Pancreas (tissue), 10 donors: ENCODE measurements at regions not wholly inside any gene's neighbourhood (a gene's known extent, or its start where the extent isn't known, plus 50 kb on each side); places are given as distances from the start of the nearest gene placed in this dataset.

ENCODE experiments used
- ATAC-seq, 4 donors: fragments of 200-7000 bp; cut with Tn5 transposase; one replicate each; pipeline versions ENCODE4 v1.8.0 to v1.9.1; 2020; ENCODE audit warnings: mild to moderate bottlenecking in 4 of 4, moderate library complexity in 4 of 4
- DNase-seq, 6 donors: peaks; one replicate each; pipeline ENCODE4 v3.0.0-alpha.2; 2020
- FAIRE-seq: peaks from 2 replicates; lab custom pipeline; 2012; peaks lifted over from hg19 to GRCh38; lab: Jason Lieb, UNC
- H3K27ac ChIP-seq, 4 donors: fragments of 200-600 bp; sonication (generic); 1 replicate in 3 of 4; 2 replicates in 1 of 4; pipeline versions ENCODE4 v1.5.0 to v1.8.0; 2020
- H3K27me3 ChIP-seq, 4 donors: fragments of 200-600 bp; one replicate each; pipeline ENCODE4 v1.8.0; 2021
- H3K36me3 ChIP-seq, 3 donors: fragments of 200-600 bp; sonication (generic) in 1 of 3; one replicate each; pipeline versions ENCODE4 v1.5.0 to v1.8.0; 2020 to 2021
- H3K4me1 ChIP-seq, 3 donors: fragments of 200-600 bp; one replicate each; pipeline ENCODE4 v1.8.0; 2021
- H3K4me3 ChIP-seq, 4 donors: fragments of 200-600 bp; sonication (generic) in 2 of 4; one replicate each; pipeline versions ENCODE4 v1.5.0 to v1.8.0; 2020 to 2021
- H3K9me3 ChIP-seq, 4 donors: fragments of 200-600 bp; one replicate each; pipeline ENCODE4 v1.8.0; 2021
- WGBS, 2 donors: extraction: QIAGEN DNeasy Blood & Tissue Kit; methylation state at CpG; one replicate each; pipeline ENCODE4 v1.1.7; 2013; 5-methylcytosine and 5-hydroxymethylcytosine counted together
- intact Hi-C, 3 donors: fragments of 100-400 bp; cut with DNase I; formaldehyde crosslinking; loops; one replicate each; pipeline versions ENCODE4 v1.11.1 to v1.14.2; 2022
- TF ChIP-seq, protein P1 (sequence below), 4 donors: fragments of 200-600 bp; sonication (generic) in 3 of 4; IDR thresholded peaks; one replicate each; pipeline versions ENCODE4 v1.5.0 to v1.8.0; 2021; ENCODE audit warnings: antibody characterized with exemption in 4 of 4
- donor health status: healthy with polysubstance abuse.
- donor health status: DM: no; HTN: no; CAD: no; lungs with moderate emphysema.
- donor health status: DM: no; HTN: no; CAD: no.
- donor health status: control.
- donor health status: control.
- donor health status: Bipolar disorder and iron deficiency.
- donor health status: DM: yes; HTN: yes; CAD: no.
- donor health status: DM: no; HTN: no; CAD: no.
- donor health status: DM: no; HTN: no; CAD: no.
- donor health status: DM: yes; HTN: yes; CAD: no.

DNA sequence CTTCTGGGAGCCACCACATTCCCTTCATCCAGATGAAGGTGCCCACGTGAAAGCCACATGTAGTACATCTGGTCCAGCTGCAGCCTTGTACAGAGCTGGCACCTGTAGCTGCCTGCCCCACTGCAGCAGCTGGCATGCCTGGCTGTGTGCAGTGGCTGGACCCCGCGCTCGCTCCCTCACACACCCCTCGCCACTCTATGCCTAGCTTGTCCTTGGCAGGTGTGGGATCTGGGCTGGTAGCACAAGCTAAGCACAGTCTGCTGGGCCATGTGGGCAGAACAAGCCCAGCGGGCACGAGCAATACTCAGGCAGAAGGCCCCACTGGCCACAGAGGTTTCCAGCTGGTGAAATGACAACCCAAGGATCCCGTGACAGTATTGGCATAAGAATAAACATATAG, 163.9 kb upstream of the PRNP start:
- Histone ChIP-seq H3K27me3 (no peaks in the 10 kb centered on the region), H3K36me3 (no peaks in the 10 kb centered on the region), H3K4me3 (no peak overlapping the region), H3K9me3 (no peaks in the 10 kb centered on the region), H3K27ac (no peak overlapping the region), H3K4me1 (no peaks in the 10 kb centered on the region)
- intact Hi-C loops = no loop called here
- TF ChIP-seq, protein P1, sequence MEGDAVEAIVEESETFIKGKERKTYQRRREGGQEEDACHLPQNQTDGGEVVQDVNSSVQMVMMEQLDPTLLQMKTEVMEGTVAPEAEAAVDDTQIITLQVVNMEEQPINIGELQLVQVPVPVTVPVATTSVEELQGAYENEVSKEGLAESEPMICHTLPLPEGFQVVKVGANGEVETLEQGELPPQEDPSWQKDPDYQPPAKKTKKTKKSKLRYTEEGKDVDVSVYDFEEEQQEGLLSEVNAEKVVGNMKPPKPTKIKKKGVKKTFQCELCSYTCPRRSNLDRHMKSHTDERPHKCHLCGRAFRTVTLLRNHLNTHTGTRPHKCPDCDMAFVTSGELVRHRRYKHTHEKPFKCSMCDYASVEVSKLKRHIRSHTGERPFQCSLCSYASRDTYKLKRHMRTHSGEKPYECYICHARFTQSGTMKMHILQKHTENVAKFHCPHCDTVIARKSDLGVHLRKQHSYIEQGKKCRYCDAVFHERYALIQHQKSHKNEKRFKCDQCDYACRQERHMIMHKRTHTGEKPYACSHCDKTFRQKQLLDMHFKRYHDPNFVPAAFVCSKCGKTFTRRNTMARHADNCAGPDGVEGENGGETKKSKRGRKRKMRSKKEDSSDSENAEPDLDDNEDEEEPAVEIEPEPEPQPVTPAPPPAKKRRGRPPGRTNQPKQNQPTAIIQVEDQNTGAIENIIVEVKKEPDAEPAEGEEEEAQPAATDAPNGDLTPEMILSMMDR (IDR thresholded peaks at IDR 0.05) = no peak
- WGBS, 2 donors = 77 to 80% methylated on average over 8 of the region's 8 CpGs
- no peak for ATAC-seq
- no peak for FAIRE-seq
- DNase-seq = peak in 1 of 6 donors; percentile 37

DNA sequence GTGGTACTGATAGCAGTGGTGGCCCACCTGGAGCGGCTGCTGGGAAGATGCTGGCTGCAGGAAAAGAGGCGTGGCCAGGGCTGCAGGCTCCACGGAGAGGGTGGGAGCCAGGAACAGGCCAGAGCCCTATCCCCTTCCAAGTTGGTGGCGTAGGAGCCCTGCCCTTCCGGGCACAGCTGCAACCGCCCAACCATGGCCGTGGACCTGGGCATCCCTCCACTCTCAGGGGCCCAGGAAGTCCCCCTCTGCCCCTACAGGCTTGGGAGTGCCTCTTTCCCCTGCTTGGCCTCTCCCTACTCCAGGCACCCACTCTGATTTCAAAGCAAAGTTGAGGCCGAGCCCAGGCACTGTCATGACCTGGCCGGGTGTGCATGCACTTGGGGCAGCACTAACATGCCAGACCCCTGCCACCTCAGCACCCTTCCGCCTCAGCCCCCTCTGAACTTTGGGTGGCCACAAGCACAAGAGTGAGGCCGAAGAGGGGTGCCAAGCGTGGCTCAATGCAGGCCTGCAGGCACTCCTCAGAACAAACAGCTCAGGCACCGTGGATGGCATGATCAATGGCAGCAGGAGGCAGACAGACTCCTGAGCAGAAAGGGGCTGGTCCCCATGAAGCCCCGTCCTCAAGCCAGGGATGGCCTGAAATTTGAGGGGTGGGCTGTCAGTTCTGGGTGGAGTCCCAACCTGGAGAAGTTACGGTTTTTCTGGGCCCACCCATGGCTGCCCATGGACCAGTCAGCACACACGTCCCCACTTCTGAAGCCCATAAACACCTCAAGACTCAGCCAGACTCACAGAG, 164.9 kb upstream of the PRNP start:
- Histone ChIP-seq H3K4me3 (no peak overlapping the region), H3K36me3 (no peaks in the 10 kb centered on the region), H3K27me3 (no peaks in the 10 kb centered on the region), H3K4me1 (no peaks in the 10 kb centered on the region), H3K9me3 (no peaks in the 10 kb centered on the region), H3K27ac (no peak overlapping the region)
- TF ChIP-seq, protein P1 (IDR thresholded peaks at IDR 0.05) = no peak
- 58 to 61% methylated on average over 16 of the region's 16 CpGs for WGBS, 2 donors
- FAIRE-seq = no peak
- peak in 1 of 6 donors; percentile 30 for DNase-seq
- intact Hi-C loops = no loop called here
- ATAC-seq = no peak

DNA sequence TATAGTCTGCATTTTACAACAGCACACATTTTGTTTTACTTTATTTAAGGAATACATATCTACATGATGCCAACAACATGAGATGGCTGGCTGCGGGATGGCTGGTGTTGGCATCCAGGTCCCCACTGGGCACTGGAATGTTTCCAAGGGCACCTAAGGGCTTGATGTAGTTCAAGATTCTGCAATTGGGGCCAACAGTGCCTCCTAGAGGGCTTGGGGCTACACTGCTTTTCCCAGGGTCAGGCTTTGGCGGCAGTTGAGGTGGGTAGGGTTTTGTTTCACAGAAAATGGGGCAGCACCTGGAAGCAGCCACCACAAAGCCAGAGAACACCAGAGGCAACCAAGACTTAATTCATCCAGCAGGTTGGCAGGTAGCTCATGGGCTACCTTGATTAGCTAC, 166.7 kb upstream of the PRNP start:
- no peak overlapping the region for H3K27ac ChIP-seq
- no peak for FAIRE-seq
- no peaks in the 10 kb centered on the region for H3K27me3 ChIP-seq
- no peaks in the 10 kb centered on the region for H3K4me1 ChIP-seq
- no peak for DNase-seq
- ATAC-seq = no peak
- no peaks in the 10 kb centered on the region for H3K9me3 ChIP-seq
- TF ChIP-seq, protein P1 (IDR thresholded peaks at IDR 0.05) = no peak
- 13 to 15% methylated on average over 2 of the region's 2 CpGs for WGBS, 2 donors
- H3K4me3 ChIP-seq = no peak overlapping the region
- no peaks in the 10 kb centered on the region for H3K36me3 ChIP-seq
- intact Hi-C loops = no loop called here

DNA sequence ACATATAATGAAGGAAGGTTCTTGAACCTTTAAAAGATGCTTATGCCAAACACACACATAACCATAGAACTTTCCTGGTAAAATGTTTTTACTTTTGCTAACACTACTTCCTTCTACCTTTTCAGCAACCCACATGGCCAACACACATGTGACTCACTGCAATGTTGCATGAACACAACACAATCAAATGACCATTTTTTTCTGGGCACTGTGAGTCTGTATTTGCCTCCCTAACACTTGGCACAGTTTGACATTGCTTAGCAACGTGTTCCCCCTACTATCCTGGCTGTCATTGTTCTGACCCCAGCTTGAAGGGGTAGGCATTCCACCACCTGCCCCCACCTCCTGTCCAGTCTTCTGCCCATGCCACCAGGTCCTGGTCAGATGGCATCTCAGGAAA, 169.4 kb upstream of the PRNP start:
- Histone ChIP-seq H3K27ac (no peak overlapping the region), H3K36me3 (no peaks in the 10 kb centered on the region), H3K4me1 (no peaks in the 10 kb centered on the region), H3K9me3 (no peaks in the 10 kb centered on the region), H3K4me3 (no peak overlapping the region), H3K27me3 (no peaks in the 10 kb centered on the region)
- no peak for ATAC-seq
- WGBS, 2 donors = 19 to 25% methylated on average over 1 of the region's 1 CpG
- TF ChIP-seq, protein P1 (IDR thresholded peaks at IDR 0.05) = no peak
- no peak for FAIRE-seq
- intact Hi-C loops = no loop called here
- no peak for DNase-seq

DNA sequence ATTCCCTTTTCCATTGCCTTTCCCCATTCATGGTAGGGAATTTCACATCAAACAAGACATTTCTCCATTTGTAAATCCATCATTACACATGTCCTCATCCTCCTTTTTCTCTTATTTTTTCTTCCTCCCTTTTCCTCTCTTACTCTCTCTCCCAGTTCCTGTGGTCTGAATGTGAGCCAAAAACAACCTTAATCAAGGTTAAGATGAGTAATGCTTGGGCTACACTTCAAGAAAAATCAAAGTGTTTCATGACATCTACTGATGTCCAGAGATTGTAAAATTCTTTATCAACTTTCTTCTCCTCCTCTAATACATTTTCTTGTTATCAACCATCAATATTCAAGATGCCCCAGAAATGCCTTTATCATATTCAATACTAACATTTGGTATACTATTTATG, 172.5 kb upstream of the PRNP start:
- no peak for ATAC-seq
- DNase-seq = no peak
- no peak for FAIRE-seq
- Histone ChIP-seq H3K4me1 (no peaks in the 10 kb centered on the region), H3K4me3 (no peak overlapping the region), H3K9me3 (no peaks in the 10 kb centered on the region), H3K27ac (no peak overlapping the region), H3K36me3 (no peaks in the 10 kb centered on the region), H3K27me3 (no peaks in the 10 kb centered on the region)
- TF ChIP-seq, protein P1 (IDR thresholded peaks at IDR 0.05) = no peak
- intact Hi-C loops = no loop called here
